ENCODE measurements at regions not wholly inside any gene's neighbourhood (a gene's known extent, or its start where the extent isn't known, plus 50 kb on each side); places are given as distances from the start of the nearest gene placed in this dataset.

DNA sequence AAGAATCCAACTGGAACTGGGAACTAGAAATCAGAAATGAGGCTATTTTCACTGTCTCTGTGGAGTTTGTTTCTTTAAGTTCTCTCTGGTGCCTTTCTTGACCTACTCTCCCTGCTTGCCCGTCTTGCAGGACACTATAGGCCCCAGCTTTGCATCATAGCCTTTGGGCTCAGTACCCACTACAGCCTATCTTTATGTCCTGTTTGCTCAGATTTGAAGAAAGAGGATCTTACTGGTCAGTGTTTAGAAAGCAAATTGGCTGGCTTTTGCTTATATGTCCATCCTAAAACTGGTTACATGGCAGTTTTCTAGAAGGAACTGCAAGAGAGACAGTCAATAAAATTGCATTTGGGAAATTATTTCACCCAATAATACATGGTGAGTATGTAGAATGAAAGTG lies 231.8 kb upstream of the TBL1XR1 start:
- TF ChIP-seq EZH2 (IDR thresholded peaks at IDR 0.05; ENCODE audit: borderline replicate concordance, low read length) (no peak), CTCF (conservative IDR thresholded peaks at IDR 0.05 in 1 of 2, IDR thresholded peaks at IDR 0.05 in 1 of 2; ENCODE audit: extremely low read depth in 1 of 2, insufficient read depth in 1 of 2, low read depth in 1 of 2, low read length in 2 of 2) (no peak)

Measured in mammary epithelial cell (primary cell).